Activated CD4-positive, alpha-beta T cell treated with anti-CD3 and anti-CD28 coated beads for 36 hours (primary cell): ENCODE measurements at regions not wholly inside any gene's neighbourhood (a gene's known extent, or its start where the extent isn't known, plus 50 kb on each side); places are given as distances from the start of the nearest gene placed in this dataset.

Source experiments
- ATAC-seq: fragments of 200-7000 bp; cut with Tn5 transposase; one replicate; pipeline ENCODE4 v1.10.0; 2021; ENCODE audit warnings: mild to moderate bottlenecking, moderate library complexity
- CTCF ChIA-PET: fragments of 350-600 bp; sonication (Branson Sonifier 250); formaldehyde crosslinking; loops from one replicate; lab custom pipeline; 2021; ENCODE audit warnings: antibody characterized with exemption; lab: Charles Lee
- POLR2A ChIA-PET: fragments of 350-600 bp; sonication (Branson Sonifier 250); formaldehyde crosslinking; loops from one replicate; lab custom pipeline; 2021; ENCODE audit warnings: antibody characterized with exemption, inconsistent platforms; lab: Charles Lee
- DNase-seq: peaks from one replicate; pipeline ENCODE4 v3.0.0-alpha.2; 2020
- H3K27ac Mint-ChIP-seq: one replicate; pipeline ENCODE4 v1.8.0; 2021; ENCODE audit warnings: mixed read lengths
- H3K27me3 Mint-ChIP-seq: one replicate; pipeline ENCODE4 v1.8.0; 2021; ENCODE audit warnings: mixed read lengths
- H3K36me3 Mint-ChIP-seq: one replicate; pipeline ENCODE4 v1.8.0; 2021; ENCODE audit warnings: low read depth, mixed read lengths
- H3K4me1 Mint-ChIP-seq: one replicate; pipeline ENCODE4 v1.8.0; 2021; ENCODE audit warnings: mixed read lengths
- H3K4me3 Mint-ChIP-seq: one replicate; pipeline ENCODE4 v1.8.0; 2021; ENCODE audit warnings: mild to moderate bottlenecking, moderate library complexity, mixed read lengths
- H3K9me3 Mint-ChIP-seq: one replicate; pipeline ENCODE4 v1.8.0; 2021; ENCODE audit warnings: low read depth, mixed read lengths
- intact Hi-C, 2 experiments: fragments of 100-400 bp; cut with DNase I in 1 of 2; cut with micrococcal nuclease in 1 of 2; formaldehyde crosslinking; loops; one replicate each; pipeline versions ENCODE4 v1.14.2 to v1.15.1; 2022 to 2024; cut with DNase I, micrococcal nuclease

DNA sequence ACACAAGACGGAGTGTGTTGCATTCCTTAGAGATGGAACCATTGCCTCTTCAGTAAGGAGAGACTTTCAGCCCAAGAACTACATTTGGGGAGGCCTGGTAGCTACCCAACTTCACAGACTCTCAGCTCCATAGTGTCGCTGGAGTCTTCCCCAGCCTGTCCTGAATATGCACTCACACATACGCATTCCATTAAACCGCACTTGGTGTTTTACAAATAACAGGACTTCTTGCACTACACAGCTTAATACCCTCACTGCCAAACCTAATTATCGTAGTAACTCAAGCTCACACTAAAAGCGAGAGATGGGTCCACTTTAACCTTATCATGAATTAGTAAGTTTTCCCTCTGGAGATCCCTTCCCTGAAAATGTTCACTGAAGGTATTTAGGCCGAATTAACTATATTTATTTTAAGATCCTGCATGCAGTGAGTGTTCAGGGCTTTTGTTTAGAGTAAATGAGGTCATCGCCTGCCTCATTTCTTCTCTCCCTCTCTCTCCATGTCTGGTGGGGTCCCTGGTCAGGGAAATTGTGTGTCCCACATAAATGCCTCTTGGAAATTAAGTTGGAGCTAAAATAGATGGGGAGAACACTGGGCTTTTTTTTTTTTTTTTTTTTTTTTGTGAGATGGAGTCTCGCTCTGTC lies 171.9 kb downstream of the FAM43A start:
- Mint-ChIP-seq H3K36me3 (no peaks in the 10 kb centered on the region), H3K4me1 (no peaks in the 10 kb centered on the region), H3K27ac (no peak overlapping the region), H3K9me3 (no peaks in the 10 kb centered on the region), H3K4me3 (no peak overlapping the region), H3K27me3 (peaks cover 7% of the 10 kb centered on the region)
- intact Hi-C loops, result no loop called here
- ATAC-seq, result no peak
- no peak for DNase-seq
- ChIA-PET CTCF (no interaction called here), POLR2A (no interaction called here)

DNA sequence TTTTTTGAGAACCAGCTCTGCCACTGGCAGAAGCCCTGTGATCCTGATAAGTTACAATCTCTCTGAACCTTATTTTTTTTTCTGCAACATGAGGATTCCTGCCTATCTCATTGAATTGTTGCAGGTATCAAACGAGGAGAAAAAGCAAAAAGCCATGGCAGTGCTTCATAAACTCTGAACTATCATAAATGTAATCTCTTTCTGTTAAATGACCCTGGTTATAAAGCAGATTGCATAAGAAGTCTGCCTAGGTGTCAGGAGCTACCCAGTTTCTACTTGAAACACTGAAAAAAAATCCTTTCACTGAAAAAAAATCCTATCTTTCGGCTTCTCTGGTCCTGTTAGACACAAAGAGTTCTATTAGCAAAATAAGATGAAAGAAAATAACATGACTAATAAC lies 172.7 kb downstream of the FAM43A start:
- ATAC-seq, result no peak
- Mint-ChIP-seq H3K9me3 (no peaks in the 10 kb centered on the region), H3K27me3 (peaks cover 7% of the 10 kb centered on the region), H3K4me3 (no peak overlapping the region), H3K4me1 (no peaks in the 10 kb centered on the region), H3K27ac (no peak overlapping the region), H3K36me3 (no peaks in the 10 kb centered on the region)
- ChIA-PET CTCF (no interaction called here), POLR2A (interaction anchor here (0.6 kb wide), 1 partner anchor 151 kb away, joined by 4 read pairs; no protein-coding TSS in a partner anchor)
- no peak for DNase-seq
- intact Hi-C loops, result no loop called here

DNA sequence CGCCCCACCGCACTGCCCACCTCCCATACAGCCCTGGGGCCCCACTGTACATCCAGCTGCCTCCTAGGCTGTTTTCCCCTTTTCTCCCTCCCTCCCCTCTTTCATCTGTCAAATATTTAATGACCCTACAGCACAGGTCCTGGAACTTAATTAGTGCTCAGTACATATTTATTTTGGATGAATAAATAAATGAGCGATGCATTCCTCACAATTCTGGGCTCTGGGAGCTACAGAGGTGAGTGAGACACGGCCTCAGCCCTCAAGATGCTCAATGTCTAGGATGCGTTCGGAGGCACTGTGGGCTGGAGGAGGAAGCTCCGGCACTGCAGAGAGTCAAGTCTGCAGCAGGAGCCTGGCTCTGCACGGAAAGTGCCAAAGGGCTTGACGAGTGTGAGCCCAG lies 175.0 kb downstream of the FAM43A start:
- Mint-ChIP-seq H3K27ac (no peak overlapping the region), H3K9me3 (no peaks in the 10 kb centered on the region), H3K36me3 (no peaks in the 10 kb centered on the region), H3K27me3 (peaks cover 7% of the 10 kb centered on the region), H3K4me1 (no peaks in the 10 kb centered on the region), H3K4me3 (no peak overlapping the region)
- ATAC-seq (no peak), DNase-seq (no peak)
- CTCF ChIA-PET, result no interaction called here
- POLR2A ChIA-PET, result no interaction called here
- intact Hi-C loops, result no loop called here

DNA sequence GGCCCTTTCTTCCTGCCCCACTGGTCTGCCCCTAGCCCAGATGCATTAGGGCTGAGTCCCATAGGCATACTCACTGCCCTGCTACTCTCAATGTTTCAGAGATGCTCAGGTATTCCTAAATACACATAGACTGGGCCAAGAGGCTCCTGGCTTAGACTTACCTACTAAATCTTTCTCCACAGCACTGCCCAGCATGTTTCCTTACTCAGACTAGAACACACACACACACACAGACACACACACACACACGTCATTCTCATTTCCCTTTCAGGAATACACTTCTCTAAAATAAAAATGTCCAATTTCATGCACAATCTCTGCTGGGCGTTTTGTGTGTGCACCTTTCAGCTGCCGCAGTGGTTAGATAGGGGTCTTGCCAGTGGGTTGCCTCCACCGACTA lies 175.7 kb downstream of the FAM43A start:
- H3K27ac Mint-ChIP-seq, result no peak overlapping the region
- H3K27me3 Mint-ChIP-seq, result peaks cover 7% of the 10 kb centered on the region
- H3K4me1 Mint-ChIP-seq, result no peaks in the 10 kb centered on the region
- DNase-seq (no peak), ATAC-seq (no peak)
- no peaks in the 10 kb centered on the region for H3K36me3 Mint-ChIP-seq
- CTCF ChIA-PET, result no interaction called here
- intact Hi-C loops, result no loop called here
- H3K9me3 Mint-ChIP-seq, result no peaks in the 10 kb centered on the region
- H3K4me3 Mint-ChIP-seq, result no peak overlapping the region
- POLR2A ChIA-PET, result interaction anchor here (0.6 kb wide), 1 partner anchor 46 kb away, joined by 8 read pairs; no protein-coding TSS in a partner anchor

DNA sequence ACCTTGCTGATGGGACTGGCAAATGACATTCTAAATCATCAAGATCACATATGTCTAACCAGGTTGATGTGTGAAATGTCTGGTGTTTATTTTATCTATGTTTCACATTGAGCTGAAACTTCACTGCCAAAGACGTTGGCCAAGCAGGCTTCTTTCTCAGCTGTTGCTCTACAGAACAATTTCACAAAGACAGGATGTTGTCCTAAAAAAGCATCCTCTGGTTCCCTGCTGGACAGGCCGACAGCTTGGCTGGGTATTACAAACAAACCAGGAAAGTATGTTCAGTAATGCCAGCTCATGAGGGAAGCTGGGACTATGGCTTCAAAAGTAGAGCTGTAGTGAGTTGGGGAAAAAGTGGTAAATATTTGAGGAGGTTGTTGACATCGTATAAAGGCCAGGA lies 179.4 kb downstream of the FAM43A start:
- DNase-seq (no peak), ATAC-seq (no peak)
- POLR2A ChIA-PET, result no interaction called here
- intact Hi-C loops, result no loop called here
- Mint-ChIP-seq H3K27me3 (peaks cover 10% of the 10 kb centered on the region), H3K4me1 (no peaks in the 10 kb centered on the region), H3K4me3 (no peak overlapping the region), H3K27ac (no peak overlapping the region), H3K9me3 (no peaks in the 10 kb centered on the region), H3K36me3 (no peaks in the 10 kb centered on the region)
- CTCF ChIA-PET, result interaction anchor here (1.0 to 2.1 kb wide), 3 partner anchors 9 to 182 kb away, joined by 3 to 4 read pairs (median 4); no protein-coding TSS in a partner anchor

DNA sequence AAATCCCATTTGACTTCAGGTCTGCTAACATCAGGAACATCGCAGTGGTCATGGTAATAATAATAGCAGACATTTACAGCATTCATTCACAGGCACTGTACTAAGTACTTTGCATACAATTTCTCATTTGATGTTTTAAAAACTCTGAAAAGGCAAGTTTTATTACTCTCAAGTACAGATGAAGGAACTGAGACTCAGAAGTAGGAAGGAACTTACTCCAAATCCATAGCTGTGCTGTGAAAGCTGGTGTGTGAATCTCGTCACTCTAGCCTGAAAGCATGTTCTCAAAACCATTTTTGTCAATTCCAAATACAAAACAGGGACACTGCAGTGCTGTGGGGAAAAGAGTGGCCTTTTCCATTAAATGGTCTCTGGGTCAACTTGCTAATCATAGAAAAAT lies 179.9 kb downstream of the FAM43A start:
- Mint-ChIP-seq H3K27me3 (peaks cover 10% of the 10 kb centered on the region), H3K9me3 (no peaks in the 10 kb centered on the region), H3K36me3 (no peaks in the 10 kb centered on the region), H3K4me3 (no peak overlapping the region), H3K27ac (no peak overlapping the region), H3K4me1 (no peaks in the 10 kb centered on the region)
- ChIA-PET POLR2A (no interaction called here), CTCF (interaction anchor here (0.8 to 2.1 kb wide), 4 partner anchors 8 to 183 kb away, joined by 3 to 4 read pairs (median 4); no protein-coding TSS in a partner anchor)
- no peak for DNase-seq
- intact Hi-C loops, result no loop called here
- ATAC-seq, result no peak

DNA sequence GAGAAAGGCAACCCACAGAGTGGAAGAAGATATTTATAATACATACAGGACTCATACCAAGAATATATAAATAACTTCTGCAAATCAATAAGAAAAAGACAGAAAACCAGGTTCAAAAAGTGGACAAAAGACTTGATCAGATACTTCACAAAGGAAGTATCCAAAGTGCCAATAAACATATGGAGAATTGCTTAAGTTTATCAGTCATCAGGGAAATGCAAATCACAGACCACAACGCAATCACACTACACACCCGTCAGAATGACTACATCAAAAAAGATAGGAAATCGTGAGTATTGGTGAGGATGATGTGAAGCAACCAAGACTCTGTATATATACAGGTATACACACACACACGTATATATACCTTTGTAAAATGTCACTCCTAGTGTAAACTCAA lies 180.6 kb downstream of the FAM43A start:
- POLR2A ChIA-PET, result no interaction called here
- ATAC-seq (no peak), DNase-seq (no peak)
- CTCF ChIA-PET, result interaction anchor here (0.6 to 2.1 kb wide), 3 partner anchors 11 to 224 kb away, joined by 3 to 4 read pairs (median 3); no protein-coding TSS in a partner anchor
- intact Hi-C loops, result no loop called here
- Mint-ChIP-seq H3K4me3 (no peak overlapping the region), H3K27me3 (peaks cover 10% of the 10 kb centered on the region), H3K9me3 (no peaks in the 10 kb centered on the region), H3K4me1 (no peaks in the 10 kb centered on the region), H3K36me3 (no peaks in the 10 kb centered on the region), H3K27ac (no peak overlapping the region)

DNA sequence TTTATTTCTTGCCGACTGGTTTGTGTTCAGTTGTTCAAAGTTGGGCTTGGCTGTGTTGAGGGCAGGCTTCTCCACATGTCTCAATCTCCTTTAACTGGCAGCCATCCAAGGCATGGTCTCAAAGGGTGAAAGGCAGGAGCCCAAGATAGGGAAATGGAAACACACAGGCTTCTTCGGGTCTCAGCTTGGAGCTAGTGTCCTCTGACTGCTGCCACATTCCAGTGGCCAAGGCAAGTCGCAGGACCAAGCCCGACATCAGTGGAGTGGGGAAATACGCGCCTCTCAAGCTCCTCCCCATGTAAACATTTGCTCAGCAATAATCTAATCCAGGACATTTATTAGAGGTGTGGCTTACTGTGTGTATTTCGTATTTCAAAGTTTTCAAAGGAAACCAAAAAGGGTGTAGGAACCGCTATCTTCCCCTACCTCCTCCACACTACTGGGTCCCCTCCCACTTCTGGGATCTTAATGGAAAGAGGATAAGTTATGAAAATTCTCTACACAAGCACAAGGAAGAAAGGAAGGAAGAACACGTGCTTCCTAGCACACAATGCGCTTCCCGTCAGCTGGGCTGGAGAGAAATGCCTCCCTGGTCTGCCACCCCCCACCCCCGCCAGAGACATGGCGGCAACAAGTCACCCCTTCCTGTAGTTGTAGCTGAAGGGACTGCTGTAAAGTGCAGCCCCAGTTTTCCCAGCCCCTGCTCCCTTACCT lies 181.7 kb downstream of the FAM43A start:
- Mint-ChIP-seq H3K4me3 (no peak overlapping the region), H3K9me3 (no peaks in the 10 kb centered on the region), H3K4me1 (no peaks in the 10 kb centered on the region), H3K27me3 (peaks cover 10% of the 10 kb centered on the region), H3K36me3 (no peaks in the 10 kb centered on the region), H3K27ac (no peak overlapping the region)
- CTCF ChIA-PET, result no interaction called here
- DNase-seq (no peak), ATAC-seq (no peak)
- POLR2A ChIA-PET, result interaction anchor here (0.6 kb wide), 1 partner anchor 175 kb away, joined by 4 read pairs; no protein-coding TSS in a partner anchor
- intact Hi-C loops, result no loop called here

DNA sequence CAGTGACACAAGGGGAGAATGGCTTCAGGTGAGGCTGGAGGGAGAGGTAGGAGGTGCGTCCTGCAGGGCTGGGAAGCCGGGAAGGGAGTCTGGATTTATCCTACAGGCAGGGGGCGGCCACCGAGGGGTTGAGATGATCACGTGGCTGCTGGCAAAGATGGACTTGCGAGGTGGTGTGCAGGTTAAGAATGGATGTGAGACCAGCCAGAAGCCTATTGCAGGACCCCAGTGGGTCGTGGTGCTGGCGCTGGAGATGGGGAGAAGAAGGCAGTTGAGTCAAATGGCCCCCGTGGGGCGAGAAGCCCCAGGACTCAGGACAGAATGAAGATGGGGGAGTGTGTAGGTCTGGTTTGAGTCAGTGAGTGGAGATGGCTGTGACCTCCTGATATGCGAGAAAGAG lies 183.1 kb downstream of the FAM43A start:
- H3K27me3 Mint-ChIP-seq, result peaks cover 10% of the 10 kb centered on the region
- no peak overlapping the region for H3K27ac Mint-ChIP-seq
- ChIA-PET CTCF (interaction anchor here (0.6 kb wide), 1 partner anchor 42 kb away, joined by 3 read pairs; no protein-coding TSS in a partner anchor), POLR2A (no interaction called here)
- DNase-seq (no peak), ATAC-seq (no peak)
- intact Hi-C loops, result no loop called here
- H3K36me3 Mint-ChIP-seq, result no peaks in the 10 kb centered on the region
- H3K4me1 Mint-ChIP-seq, result no peaks in the 10 kb centered on the region
- H3K4me3 Mint-ChIP-seq, result no peak overlapping the region
- H3K9me3 Mint-ChIP-seq, result no peaks in the 10 kb centered on the region

DNA sequence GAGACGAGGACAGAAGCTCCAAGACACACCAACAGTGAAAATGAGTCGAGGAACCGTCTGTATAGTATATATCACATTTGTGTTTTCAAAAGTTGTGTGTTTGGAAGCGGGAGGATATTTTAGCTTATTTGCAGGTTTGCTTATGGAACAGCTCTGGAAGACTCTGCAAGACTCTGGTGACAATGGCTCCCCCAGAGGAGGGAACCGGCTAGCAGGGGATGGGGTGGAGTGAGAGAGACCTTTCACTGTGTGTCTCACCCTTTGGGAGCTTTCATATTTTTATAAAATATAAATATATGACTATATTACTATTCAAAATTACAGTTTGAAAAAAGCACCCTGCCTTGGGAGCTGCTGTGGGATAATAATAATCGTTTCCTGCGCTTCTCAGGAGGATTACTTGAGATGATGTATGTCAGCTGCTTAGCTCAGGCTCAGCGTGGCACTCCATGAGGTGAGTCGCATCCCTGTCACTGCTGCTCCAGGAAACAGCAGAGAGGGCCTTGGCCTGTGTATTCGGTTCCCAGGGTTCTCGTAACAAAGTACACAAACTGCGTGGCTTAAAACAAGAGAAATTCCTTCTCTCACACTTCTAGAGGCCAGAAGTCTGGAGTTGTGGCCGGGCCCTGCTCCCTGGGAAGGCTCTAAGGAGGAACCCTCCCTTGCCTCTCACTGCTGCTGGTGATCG lies 183.9 kb downstream of the FAM43A start:
- no peaks in the 10 kb centered on the region for H3K4me1 Mint-ChIP-seq
- CTCF ChIA-PET, result interaction anchor here (0.6 to 1.1 kb wide), 3 partner anchors 42 to 113 kb away, joined by 3 to 4 read pairs (median 3); no protein-coding TSS in a partner anchor
- POLR2A ChIA-PET, result no interaction called here
- H3K4me3 Mint-ChIP-seq, result no peak overlapping the region
- H3K27ac Mint-ChIP-seq, result no peak overlapping the region
- H3K9me3 Mint-ChIP-seq, result no peaks in the 10 kb centered on the region
- no peak for ATAC-seq
- H3K36me3 Mint-ChIP-seq, result no peaks in the 10 kb centered on the region
- peaks cover 10% of the 10 kb centered on the region for H3K27me3 Mint-ChIP-seq
- no peak for DNase-seq
- intact Hi-C loops, result no loop called here

DNA sequence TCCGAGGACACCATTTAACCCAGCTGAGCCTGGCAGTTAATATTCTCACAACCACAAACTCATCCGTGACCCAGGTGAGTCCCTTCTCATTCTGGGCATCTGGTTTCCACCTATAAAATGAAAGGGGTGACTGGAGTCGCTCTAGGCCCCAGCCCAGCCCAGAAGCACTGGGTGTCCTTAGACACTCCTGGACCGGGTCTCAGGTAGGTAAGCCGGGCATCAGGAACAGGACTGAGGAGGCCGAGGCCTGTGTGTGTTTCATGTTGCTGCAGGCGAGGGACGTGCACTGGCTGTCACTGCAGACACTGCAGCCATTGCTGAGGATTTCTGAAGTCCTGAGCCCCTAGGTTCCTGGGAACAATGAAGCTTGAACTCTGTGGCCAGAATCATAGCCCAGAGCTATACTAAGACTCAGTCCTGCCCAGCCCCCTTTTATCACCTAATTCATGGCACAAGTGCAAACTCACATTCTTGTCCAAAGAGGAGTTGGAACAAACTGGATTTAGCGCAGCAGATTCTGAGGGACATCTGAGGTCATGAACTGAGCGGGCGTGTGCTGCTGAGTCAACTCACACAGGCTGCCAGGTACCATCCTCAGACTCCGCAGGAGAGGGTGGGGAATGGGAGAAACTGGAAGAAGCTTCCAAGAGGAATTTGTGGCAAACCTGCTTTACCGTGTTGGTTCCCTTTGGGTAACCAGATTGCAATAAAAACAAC lies 184.9 kb downstream of the FAM43A start:
- Mint-ChIP-seq H3K4me1 (no peaks in the 10 kb centered on the region), H3K27me3 (peaks cover 10% of the 10 kb centered on the region), H3K4me3 (no peak overlapping the region), H3K36me3 (no peaks in the 10 kb centered on the region), H3K27ac (no peak overlapping the region), H3K9me3 (no peaks in the 10 kb centered on the region)
- DNase-seq, result no peak
- no peak for ATAC-seq
- POLR2A ChIA-PET, result no interaction called here
- CTCF ChIA-PET, result interaction anchor here (0.6 to 1.1 kb wide), 4 partner anchors 15 to 199 kb away, joined by 3 to 4 read pairs (median 3); partner anchors contain the start of gene LSG1
- intact Hi-C loops, result no loop called here
